Motor neuron (in vitro differentiated cells): ENCODE measurements at regions not wholly inside any gene's neighbourhood (a gene's known extent, or its start where the extent isn't known, plus 50 kb on each side); places are given as distances from the start of the nearest gene placed in this dataset.
A peak's percentile ranks its signal among the peaks of the same experiment; 100 is the strongest.

Experiments
- ATAC-seq, 8 experiments: fragments of 200-7000 bp; cut with Tn5 transposase; replicated peaks in 6 of 8; 2 replicates each; pipeline ENCODE4 v1.8.0; 2021; ENCODE audit warnings: mild to moderate bottlenecking in 8 of 8, moderate library complexity in 8 of 8
- H3K27ac ChIP-seq, 2 donors: fragments of 250-450 bp; sonication (Bioruptor Pico); 2 replicates each; pipeline ENCODE4 v1.9.0; 2021; ENCODE audit warnings: antibody characterized with exemption in 2 of 2, mild to moderate bottlenecking in 2 of 2, moderate library complexity in 1 of 2
- H3K4me1 ChIP-seq, 2 donors: fragments of 250-450 bp; sonication (Bioruptor Pico); replicated peaks in 1 of 2; 2 replicates each; pipeline ENCODE4 v1.6.1; 2021; ENCODE audit warnings: antibody characterized with exemption in 2 of 2, mild to moderate bottlenecking in 2 of 2, moderate library complexity in 1 of 2
- H3K4me3 ChIP-seq, 5 donors: fragments of 250-450 bp; sonication (Bioruptor Pico); 2 replicates each; pipeline ENCODE4 v1.9.0; 2021; ENCODE audit warnings: antibody characterized with exemption in 5 of 5, mild to moderate bottlenecking in 5 of 5, moderate library complexity in 4 of 5
- WGBS, 10 experiments: fragments of 450-650 bp; shearing (Covaris generic); methylation state at CpG; one replicate each; pipeline ENCODE4 v1.0.0; 2022; 5-methylcytosine and 5-hydroxymethylcytosine counted together
- in situ Hi-C, 9 experiments: fragments of 400-800 bp; cut with MboI; loops; one replicate each; pipeline ENCODE4 v1.15.0; 2021; ENCODE audit warnings: low sequenced_read_pairs in 9 of 9, low pct_unique_long_range_greater_than_20kb in 2 of 9; ENCODE audit not compliant: unreplicated experiment in 9 of 9

DNA sequence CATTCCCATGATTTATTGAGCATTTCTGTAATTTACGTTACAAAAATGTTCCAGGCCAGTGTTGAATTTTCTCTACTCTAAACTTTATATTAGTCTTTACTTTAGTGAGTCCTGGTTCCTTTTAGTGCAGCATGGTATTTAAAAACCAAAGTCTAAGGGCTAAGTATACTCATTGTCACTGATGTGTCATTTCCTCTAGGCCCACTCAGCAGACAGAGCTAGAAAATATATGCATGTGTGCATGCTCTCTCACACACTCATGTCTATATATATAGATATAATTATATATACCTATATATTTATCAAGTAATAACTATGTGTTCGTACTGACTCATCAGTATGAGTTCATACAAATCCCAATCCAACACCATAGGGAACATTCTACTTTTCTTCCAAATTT is 132.5 kb upstream of the SLC8A1 start:
- no peak overlapping the region for H3K27ac ChIP-seq
- no peak overlapping the region for H3K4me3 ChIP-seq
- no peak for ATAC-seq
- H3K4me1 ChIP-seq: no peaks in the 10 kb centered on the region
- 17 to 100% (median 81%) methylated on average over 1 to 2 of the region's 2 CpGs for WGBS, 10 experiments
- in situ Hi-C loops: no loop called here

DNA sequence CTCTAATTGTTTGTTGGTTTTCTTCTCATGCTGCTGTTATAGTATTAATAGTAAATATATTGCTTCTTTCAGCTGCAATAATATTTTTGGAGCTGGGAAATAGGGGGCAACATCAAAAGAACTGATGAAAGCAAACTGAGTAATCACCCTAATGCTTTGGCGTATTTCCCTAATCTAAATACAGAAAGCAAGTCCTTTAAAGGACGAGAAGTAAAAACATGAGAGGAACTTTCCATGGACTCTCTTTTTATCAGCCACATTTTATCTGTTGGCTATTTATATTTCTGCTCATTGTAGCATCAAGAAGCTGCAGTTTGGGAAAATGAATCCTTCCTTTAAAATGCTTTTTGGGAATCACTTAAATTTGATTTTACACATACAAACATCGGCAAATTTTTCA is 139.9 kb upstream of the SLC8A1 start:
- Histone ChIP-seq H3K27ac (no peak overlapping the region), H3K4me3 (no peak overlapping the region)
- 23 to 100% (median 89%) methylated on average over 1 to 3 of the region's 3 CpGs; no CpG with 5 or more reads in 1 of the 10 experiments for WGBS, 10 experiments

DNA sequence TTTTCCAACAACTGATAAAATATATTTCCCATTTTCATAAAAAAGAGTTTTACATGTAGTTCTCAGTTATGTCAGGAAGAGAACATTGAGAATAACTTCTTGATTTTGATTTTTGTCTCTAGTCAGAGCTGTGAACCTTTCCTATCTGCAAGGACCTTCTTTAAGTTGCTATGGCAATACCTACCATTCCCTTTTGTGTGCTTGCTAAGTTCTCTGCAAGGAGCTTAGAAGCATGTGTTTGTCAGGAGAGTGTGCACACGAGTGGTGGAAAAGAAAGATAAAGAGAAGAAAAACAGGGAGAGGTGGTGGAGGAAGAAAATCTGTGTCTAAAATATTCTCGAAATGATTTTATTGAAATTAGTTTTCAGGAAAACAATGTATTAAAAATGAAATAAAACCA is 140.3 kb upstream of the SLC8A1 start:
- ATAC-seq: peak in 1 of 8 experiments; percentile 67
- WGBS, 10 experiments: 13 to 64% (median 28%) methylated on average over 2 of the region's 2 CpGs
- peaks cover 0 to 4% of the 10 kb centered on the region in 2 donors for H3K4me1 ChIP-seq
- no peak overlapping the region for H3K4me3 ChIP-seq
- H3K27ac ChIP-seq: no peak overlapping the region
- in situ Hi-C loops: no loop called here

More for the DNA sequence above, 139.9 kb upstream of the SLC8A1 start:
- no peak for ATAC-seq
- H3K4me1 ChIP-seq: peaks cover 0 to 4% of the 10 kb centered on the region in 2 donors
- in situ Hi-C loops: no loop called here

DNA sequence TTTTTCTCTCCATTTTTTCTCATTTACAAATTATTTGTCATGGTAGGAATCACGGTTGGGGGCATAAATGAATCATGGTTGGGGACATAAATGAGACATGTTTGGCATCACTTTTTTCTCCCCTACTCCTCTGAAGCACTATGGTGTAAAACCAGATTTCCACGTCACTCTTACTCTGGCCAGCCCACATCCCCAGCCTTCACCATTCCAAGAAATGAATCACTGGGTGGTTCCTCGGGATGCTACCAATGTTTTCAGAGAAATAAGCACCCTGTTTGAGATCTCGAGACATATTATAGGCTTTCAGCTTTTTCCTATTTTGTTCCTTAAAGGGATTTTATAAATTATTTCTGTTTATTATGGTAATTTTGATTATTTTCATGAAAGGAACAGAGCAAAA is 155.0 kb upstream of the SLC8A1 start:
- in situ Hi-C loops: no loop called here
- peak in 2 of 8 experiments; percentile 47 to 74 for ATAC-seq
- no peaks in the 10 kb centered on the region for H3K4me1 ChIP-seq
- 4 to 90% (median 60%) methylated on average over 1 to 4 of the region's 4 CpGs; no CpG with 5 or more reads in 1 of the 10 experiments for WGBS, 10 experiments
- H3K27ac ChIP-seq: no peak overlapping the region
- H3K4me3 ChIP-seq: no peak overlapping the region

- in situ Hi-C loops: no loop called here
- no peak overlapping the region for H3K4me3 ChIP-seq
- no peak for ATAC-seq
- WGBS, 10 experiments: 69 to 94% (median 80%) methylated on average over 1 to 3 of the region's 4 CpGs; no CpG with 5 or more reads in 2 of the 10 experiments
- H3K4me1 ChIP-seq: no peaks in the 10 kb centered on the region
- no peak overlapping the region for H3K27ac ChIP-seq
These were observed 159.3 kb upstream of the SLC8A1 start for GRCh38 chr2:40611196-40611595.

- in situ Hi-C loops: no loop called here
- peak in 4 of 8 experiments; percentile 43 to 74 (median 58) for ATAC-seq
- 14 to 90% (median 75%) methylated on average over 1 to 3 of the region's 3 CpGs for WGBS, 10 experiments
- Histone ChIP-seq H3K4me1 (no peaks in the 10 kb centered on the region), H3K27ac (no peak overlapping the region), H3K4me3 (no peak overlapping the region)
These were observed 174.0 kb upstream of the SLC8A1 start for GRCh38 chr2:40625849-40626248.

GRCh38 chr2:40628556-40628955 is 176.7 kb upstream of the SLC8A1 start:
- H3K4me1 ChIP-seq: no peaks in the 10 kb centered on the region
- in situ Hi-C loops: no loop called here

GRCh38 chr2:40629768-40630434 is 178.0 kb upstream of the SLC8A1 start:
- Histone ChIP-seq H3K4me3 (no peak overlapping the region), H3K27ac (no peak overlapping the region), H3K4me1 (no peaks in the 10 kb centered on the region)
- in situ Hi-C loops: no loop called here
- ATAC-seq: no peak
- WGBS, 10 experiments: 49 to 87% (median 77%) methylated on average over 3 to 4 of the region's 4 CpGs

More at GRCh38 chr2:40628556-40628955, 176.7 kb upstream of the SLC8A1 start:
- H3K4me3 ChIP-seq: no peak overlapping the region
- H3K27ac ChIP-seq: no peak overlapping the region
- no peak for ATAC-seq
- WGBS, 10 experiments: 21 to 82% (median 62%) methylated on average over 1 to 3 of the region's 3 CpGs; no CpG with 5 or more reads in 1 of the 10 experiments

GRCh38 chr2:40639320-40639719 is 187.4 kb upstream of the SLC8A1 start:
- 9 to 100% (median 92%) methylated on average over 1 to 4 of the region's 4 CpGs; no CpG with 5 or more reads in 1 of the 10 experiments for WGBS, 10 experiments
- in situ Hi-C loops: no loop called here
- Histone ChIP-seq H3K4me1 (peaks cover 0 to 8% of the 10 kb centered on the region in 2 donors), H3K4me3 (no peak overlapping the region), H3K27ac (no peak overlapping the region)
- peak in 5 of 8 experiments; percentile 35 to 57 (median 47) for ATAC-seq

DNA sequence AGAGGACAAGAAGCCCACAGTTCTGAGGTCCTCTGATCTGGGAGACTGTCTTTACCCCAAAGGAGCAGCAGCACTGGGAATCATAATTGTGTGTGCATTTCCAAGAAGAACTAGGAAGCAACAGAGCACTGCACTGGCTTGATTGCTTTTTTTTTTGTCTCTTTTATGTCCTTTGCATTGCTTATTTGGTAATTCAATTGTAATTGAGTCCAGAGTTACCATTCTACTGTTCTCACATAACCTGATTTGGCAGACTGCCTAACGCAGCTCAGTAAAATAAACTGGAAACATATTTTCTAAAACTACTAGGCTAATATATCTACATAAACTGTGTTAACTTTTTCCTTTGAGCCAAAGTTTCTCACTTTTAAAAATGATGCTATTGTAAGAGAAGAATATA is 190.3 kb upstream of the SLC8A1 start:
- in situ Hi-C loops: no loop called here

GRCh38 chr2:40642726-40643125 is 190.8 kb upstream of the SLC8A1 start:
- H3K4me1 ChIP-seq: peaks cover 0 to 8% of the 10 kb centered on the region in 2 donors
- no peak overlapping the region for H3K27ac ChIP-seq
- in situ Hi-C loops: no loop called here
- ATAC-seq: no peak
- 13 to 100% (median 87%) methylated on average over 1 to 2 of the region's 2 CpGs; no CpG with 5 or more reads in 2 of the 10 experiments for WGBS, 10 experiments
- no peak overlapping the region for H3K4me3 ChIP-seq

More for the DNA sequence above, 190.3 kb upstream of the SLC8A1 start:
- peaks cover 0 to 8% of the 10 kb centered on the region in 2 donors for H3K4me1 ChIP-seq
- 0 to 100% (median 78%) methylated on average over 1 of the region's 1 CpG; no CpG with 5 or more reads in 4 of the 10 experiments for WGBS, 10 experiments
- H3K27ac ChIP-seq: no peak overlapping the region
- H3K4me3 ChIP-seq: no peak overlapping the region
- peak in 3 of 8 experiments; percentile 34 to 56 (median 36) for ATAC-seq

DNA sequence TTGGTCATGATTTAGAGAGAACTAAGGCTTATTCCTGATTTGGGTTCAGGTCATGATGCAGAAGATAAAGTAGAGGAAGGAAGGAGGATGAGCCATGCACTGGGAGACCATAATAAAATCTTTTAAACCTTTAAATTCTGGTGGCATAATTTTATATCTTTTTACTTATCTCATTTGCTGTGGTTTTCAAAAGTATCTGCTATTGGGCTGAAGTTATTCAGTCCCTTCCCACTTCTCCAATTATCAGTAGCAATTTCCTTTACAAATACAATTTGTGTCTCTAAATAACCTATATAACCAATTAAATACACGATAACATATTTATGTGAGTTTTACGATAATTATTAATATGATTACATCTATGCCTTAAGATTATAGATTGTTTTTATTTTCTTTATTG is 194.8 kb upstream of the SLC8A1 start:
- Histone ChIP-seq H3K27ac (no peak overlapping the region), H3K4me1 (no peaks in the 10 kb centered on the region), H3K4me3 (no peak overlapping the region)
- 70 to 100% (median 92%) methylated on average over 2 of the region's 2 CpGs; no CpG with 5 or more reads in 1 of the 10 experiments for WGBS, 10 experiments
- ATAC-seq: no peak
- in situ Hi-C loops: no loop called here

- H3K27ac ChIP-seq: no peak overlapping the region
- H3K4me3 ChIP-seq: no peak overlapping the region
- 51 to 100% (median 81%) methylated on average over 1 to 5 of the region's 5 CpGs for WGBS, 10 experiments
- ATAC-seq: no peak
- no peaks in the 10 kb centered on the region for H3K4me1 ChIP-seq
- in situ Hi-C loops: no loop called here
These were observed 200.3 kb upstream of the SLC8A1 start for GRCh38 chr2:40652155-40652554.

DNA sequence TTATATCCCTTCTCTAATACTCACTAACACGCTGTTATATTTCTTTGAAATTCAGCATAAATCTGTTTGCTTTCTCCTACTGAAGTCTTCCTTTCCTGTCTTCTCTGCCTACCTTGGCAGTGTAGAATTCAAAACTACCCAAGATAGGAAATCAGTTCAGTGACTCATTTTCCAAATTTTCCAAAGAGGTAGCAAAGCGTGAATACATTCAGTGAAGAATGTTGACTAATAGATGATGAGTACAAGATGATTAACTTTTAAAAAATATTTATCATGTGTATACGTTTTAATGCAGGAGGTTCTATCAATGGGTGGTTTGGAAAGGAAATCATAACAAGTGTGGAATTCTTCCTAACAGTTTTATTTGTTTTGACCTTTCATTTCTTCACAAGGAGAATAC is 201.9 kb upstream of the SLC8A1 start:
- WGBS, 10 experiments: 18 to 100% (median 73%) methylated on average over 2 to 3 of the region's 3 CpGs; no CpG with 5 or more reads in 1 of the 10 experiments
- no peak for ATAC-seq

More for the DNA sequence above, 201.9 kb upstream of the SLC8A1 start:
- no peak overlapping the region for H3K27ac ChIP-seq
- no peaks in the 10 kb centered on the region for H3K4me1 ChIP-seq
- no peak overlapping the region for H3K4me3 ChIP-seq
- in situ Hi-C loops: no loop called here
